K562 (cell line): ENCODE measurements at regions not wholly inside any gene's neighbourhood (a gene's known extent, or its start where the extent isn't known, plus 50 kb on each side); places are given as distances from the start of the nearest gene placed in this dataset.

ENCODE experiments used
- ATAC-seq: fragments of 200-7000 bp; cut with Tn5 transposase; 3 replicates; pipeline ENCODE4 v1.9.1; 2020; ENCODE audit warnings: moderate library complexity
- BruUV-seq: library from RNA; stranded (reverse); fragments of 400-500 nt; replicated peaks from 2 replicates; lab custom pipeline; 2021; lab: Mats Ljungman, UMichigan
- CTCF ChIA-PET: fragments of 300-600 bp; formaldehyde crosslinking; extraction: SDS; loops from one replicate; lab custom pipeline; 2021; ENCODE audit warnings: low intra/inter-chr PET ratio; lab: Yijun Ruan, JAX
- POLR2A ChIA-PET: fragments of 300-600, 350-650 bp; sonication (Branson Sonifier 250); formaldehyde crosslinking; extraction: SDS; loops from one replicate; lab custom pipeline; 2021; ENCODE audit warnings: antibody characterized with exemption, inconsistent platforms; lab: Yijun Ruan, JAX
- DNase-seq, 4 experiments: peaks; one replicate each; pipeline versions ENCODE4 v3.0.0 to v3.0.0-alpha.2; 2011 to 2018; ENCODE audit warnings: low spot score in 3 of 4, mixed read lengths in 3 of 4; ENCODE audit errors: extremely low read depth in 1 of 4
- FAIRE-seq: peaks from 2 replicates; lab custom pipeline; 2011; peaks lifted over from hg19 to GRCh38; lab: Jason Lieb, UNC
- H2AFZ ChIP-seq: 2 replicates; pipeline ENCODE4 v1.6.0; 2011; ENCODE audit warnings: low read depth, low read length, control low read depth, inconsistent platforms
- H3K27ac ChIP-seq: fragments of 200-600 bp; 3 replicates; pipeline ENCODE4 v1.8.0; 2011; ENCODE audit warnings: low read depth, mild to moderate bottlenecking, control low read depth, inconsistent platforms, low read length, moderate library complexity, mixed read lengths; ENCODE audit errors: extremely low read depth
- H3K27me3 ChIP-seq, 2 experiments: fragments of 300-600 bp in 1 of 2; 2 replicates in 1 of 2; 3 replicates in 1 of 2; pipeline versions ENCODE4 v1.6.0 to v1.8.0; 2011; ENCODE audit warnings: inconsistent platforms in 2 of 2, low read length in 2 of 2, mild to moderate bottlenecking in 1 of 2, mixed read lengths in 1 of 2, moderate library complexity in 1 of 2; ENCODE audit not compliant: control insufficient read depth in 2 of 2, insufficient read depth in 2 of 2
- H3K36me3 ChIP-seq: fragments of 300-600 bp; 3 replicates; pipeline ENCODE4 v1.8.0; 2011; ENCODE audit warnings: mild to moderate bottlenecking, low read length, inconsistent platforms; ENCODE audit not compliant: control insufficient read depth, insufficient read depth
- H3K4me1 ChIP-seq, 2 experiments: fragments of 200-600 bp in 1 of 2; replicated peaks in 1 of 2; 2 replicates in 1 of 2; 3 replicates in 1 of 2; pipeline versions ENCODE4 v1.5.1 to v1.8.0; 2011; ENCODE audit warnings: inconsistent platforms in 2 of 2, low read length in 2 of 2, mild to moderate bottlenecking in 1 of 2, mixed read lengths in 1 of 2, moderate library complexity in 1 of 2; ENCODE audit not compliant: control insufficient read depth in 2 of 2, insufficient read depth in 2 of 2
- H3K4me2 ChIP-seq: 2 replicates; pipeline ENCODE4 v1.6.1; 2011; ENCODE audit warnings: low read length, control low read depth, inconsistent platforms, mixed read lengths; ENCODE audit not compliant: insufficient read depth
- H3K4me3 ChIP-seq: fragments of 200-600 bp; sonication (generic), shearing (Covaris generic); 2 replicates; pipeline ENCODE4 v1.5.1; 2016; ENCODE audit warnings: control low read depth, inconsistent platforms
- H3K79me2 ChIP-seq: fragments of 200-600 bp; 3 replicates; pipeline ENCODE4 v1.8.0; 2011; ENCODE audit warnings: low read length, inconsistent platforms; ENCODE audit not compliant: control insufficient read depth, insufficient read depth
- H3K9ac ChIP-seq, 2 experiments: 2 replicates each; pipeline versions ENCODE4 v1.6.0 to v1.6.1; 2011; ENCODE audit warnings: low read depth in 2 of 2, low read length in 2 of 2, control low read depth in 1 of 2, inconsistent platforms in 1 of 2, mild to moderate bottlenecking in 1 of 2, mixed read lengths in 1 of 2; ENCODE audit not compliant: insufficient read depth in 1 of 2
- H3K9me1 ChIP-seq: one replicate; pipeline ENCODE4 v1.6.0; 2011; ENCODE audit warnings: inconsistent platforms, mild to moderate bottlenecking, low read length, moderate library complexity; ENCODE audit not compliant: control insufficient read depth, insufficient read depth
- H3K9me3 ChIP-seq: replicated peaks from 2 replicates; pipeline ENCODE4 v1.5.1; 2011; ENCODE audit warnings: low read depth, low read length, inconsistent platforms; ENCODE audit not compliant: control insufficient read depth, insufficient read depth
- H4K20me1 ChIP-seq: replicated peaks from 2 replicates; pipeline ENCODE4 v1.6.1; 2011; ENCODE audit warnings: low read length, inconsistent platforms, mixed read lengths; ENCODE audit not compliant: control insufficient read depth, insufficient read depth
- BRD4 ChIP-seq: fragments of 200-600 bp; sonication (generic); IDR thresholded peaks from 2 replicates; pipeline ENCODE4 v1.6.1; 2017; ENCODE audit warnings: inconsistent platforms
- HIVEP1 ChIP-seq: fragments of 250-450 bp; sonication (Bioruptor Pico); IDR thresholded peaks from 2 replicates; pipeline ENCODE4 v1.4.0; 2020; ENCODE audit warnings: mild to moderate bottlenecking
- IRF9 ChIP-seq: fragments of 450-650 bp; IDR thresholded peaks from 2 replicates; pipeline ENCODE4 v1.6.1; 2016; ENCODE audit warnings: missing biosample characterization, missing genetic modification characterization
- NCOR1 ChIP-seq: fragments of 450-650 bp; IDR thresholded peaks from 2 replicates; pipeline ENCODE4 v1.6.1; 2016; ENCODE audit warnings: mild to moderate bottlenecking, moderate library complexity
- PRMT5 ChIP-seq: sonication (generic); formaldehyde crosslinking; IDR thresholded peaks from 2 replicates; pipeline ENCODE4 v1.5.0; 2020; ENCODE audit warnings: missing genetic modification reagents
- TEAD2 ChIP-seq: fragments of 450-650 bp; IDR thresholded peaks from 2 replicates; pipeline ENCODE4 v1.6.1; 2016; ENCODE audit warnings: missing genetic modification characterization, control low read depth, missing compliant biosample characterization
- ZSCAN29 ChIP-seq: fragments of 450-650 bp; IDR thresholded peaks from 2 replicates; pipeline ENCODE4 v1.6.1; 2017
- WGBS: fragments of 100-300 bp; shearing (Covaris generic); methylation state at CpG from one replicate; pipeline ENCODE4 v1.1.6; 2016; ENCODE audit warnings: low coverage, mixed read lengths; ENCODE audit not compliant: insufficient coverage; ENCODE audit errors: missing lambda C conversion rate; 5-methylcytosine and 5-hydroxymethylcytosine counted together
- in situ Hi-C: fragments of 300-500 bp; cut with MboI; formaldehyde crosslinking; loops from 4 replicates; pipeline ENCODE4 v1.15.0; 2018; ENCODE audit warnings: inconsistent platforms, mixed read lengths
- intact Hi-C: fragments of 100-400 bp; cut with micrococcal nuclease; formaldehyde crosslinking; loops from 2 replicates; pipeline ENCODE4 v1.14.2; 2022

- peaks cover 0 to 30% of the 10 kb centered on the region in 2 experiments; a peak in 2 of 5 replicates for H3K27me3 ChIP-seq
- no peak overlapping the region for H2AFZ ChIP-seq
- H3K9me1 ChIP-seq, result no peaks in the 10 kb centered on the region
- no peak overlapping the region for H3K4me3 ChIP-seq
- no peaks in the 10 kb centered on the region for H3K79me2 ChIP-seq
- in situ Hi-C loops, result no loop called here
- H3K9ac ChIP-seq, result no peak overlapping the region
- DNase-seq (no peak), ATAC-seq (no peak), FAIRE-seq (no peak)
- ChIA-PET CTCF (interaction anchor here (0.7 kb wide), 1 partner anchor 948 kb away, joined by 3 read pairs; no protein-coding TSS in a partner anchor), POLR2A (no interaction called here)
- no peaks in the 10 kb centered on the region for H3K36me3 ChIP-seq
- H4K20me1 ChIP-seq, result no peaks in the 10 kb centered on the region
- TF ChIP-seq HIVEP1 (CRISPR knock-in tag), result no peak
- no peak for TF ChIP-seq IRF9 (tag)
- TF ChIP-seq TEAD2, result no peak
- no peak for TF ChIP-seq NCOR1
- no peak for TF ChIP-seq BRD4
- no peak for TF ChIP-seq ZSCAN29
- no peak for TF ChIP-seq PRMT5
- TF ChIP-seq, all 486 proteins: peak for 0
- BruUV-seq, result no TSS peak
- Histone ChIP-seq H3K9me3 (no peaks in the 10 kb centered on the region), H3K4me1 (no peaks in the 10 kb centered on the region), H3K27ac (no peak overlapping the region), H3K4me2 (no peak overlapping the region)
- WGBS, result 2% methylated on average over 21 of the region's 21 CpGs
- intact Hi-C loops, result no loop called here
Observed at GRCh38 chr20:61126369-61127195, 125.5 kb upstream of the CDH4 start.
